Fibroblast of villous mesenchyme (primary cell): ENCODE measurements at regions not wholly inside any gene's neighbourhood (a gene's known extent, or its start where the extent isn't known, plus 50 kb on each side); places are given as distances from the start of the nearest gene placed in this dataset.

Source experiments
- DNase-seq: peaks from one replicate; pipeline ENCODE4 v3.0.0-alpha.2; 2010; ENCODE audit warnings: low read depth
- H3K4me3 ChIP-seq: 2 replicates; pipeline ENCODE4 v1.5.1; 2011; ENCODE audit warnings: low read depth, mild to moderate bottlenecking, low read length
- TF ChIP-seq, protein P1 (sequence below): IDR thresholded peaks from 2 replicates; pipeline ENCODE4 v1.5.1; 2012; ENCODE audit warnings: low read depth, mild to moderate bottlenecking, low read length; ENCODE audit not compliant: insufficient read depth

DNA sequence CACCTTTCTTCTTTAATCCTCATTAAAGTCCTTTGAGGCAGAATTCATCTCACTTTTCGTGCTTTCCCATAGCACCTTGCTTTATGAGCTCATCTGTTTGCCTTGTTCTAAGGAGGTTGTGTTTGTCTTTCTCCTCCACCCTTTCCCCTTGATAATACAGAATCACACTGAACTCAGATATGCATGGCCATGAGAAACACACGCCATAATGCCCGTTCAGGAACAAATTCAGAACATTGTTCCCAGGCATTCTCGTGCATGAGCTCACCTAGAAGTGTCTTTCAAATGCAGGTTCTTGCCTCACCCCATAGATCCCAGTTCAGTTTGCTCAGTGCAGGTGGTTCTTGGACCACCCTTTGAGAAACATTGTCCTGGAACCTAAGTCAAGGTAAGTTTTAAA is 71.1 kb downstream of the TMEM114 start:
- H3K4me3 ChIP-seq: no peak overlapping the region
- no peak for DNase-seq
- TF ChIP-seq, protein P1, sequence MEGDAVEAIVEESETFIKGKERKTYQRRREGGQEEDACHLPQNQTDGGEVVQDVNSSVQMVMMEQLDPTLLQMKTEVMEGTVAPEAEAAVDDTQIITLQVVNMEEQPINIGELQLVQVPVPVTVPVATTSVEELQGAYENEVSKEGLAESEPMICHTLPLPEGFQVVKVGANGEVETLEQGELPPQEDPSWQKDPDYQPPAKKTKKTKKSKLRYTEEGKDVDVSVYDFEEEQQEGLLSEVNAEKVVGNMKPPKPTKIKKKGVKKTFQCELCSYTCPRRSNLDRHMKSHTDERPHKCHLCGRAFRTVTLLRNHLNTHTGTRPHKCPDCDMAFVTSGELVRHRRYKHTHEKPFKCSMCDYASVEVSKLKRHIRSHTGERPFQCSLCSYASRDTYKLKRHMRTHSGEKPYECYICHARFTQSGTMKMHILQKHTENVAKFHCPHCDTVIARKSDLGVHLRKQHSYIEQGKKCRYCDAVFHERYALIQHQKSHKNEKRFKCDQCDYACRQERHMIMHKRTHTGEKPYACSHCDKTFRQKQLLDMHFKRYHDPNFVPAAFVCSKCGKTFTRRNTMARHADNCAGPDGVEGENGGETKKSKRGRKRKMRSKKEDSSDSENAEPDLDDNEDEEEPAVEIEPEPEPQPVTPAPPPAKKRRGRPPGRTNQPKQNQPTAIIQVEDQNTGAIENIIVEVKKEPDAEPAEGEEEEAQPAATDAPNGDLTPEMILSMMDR: no peak

DNA sequence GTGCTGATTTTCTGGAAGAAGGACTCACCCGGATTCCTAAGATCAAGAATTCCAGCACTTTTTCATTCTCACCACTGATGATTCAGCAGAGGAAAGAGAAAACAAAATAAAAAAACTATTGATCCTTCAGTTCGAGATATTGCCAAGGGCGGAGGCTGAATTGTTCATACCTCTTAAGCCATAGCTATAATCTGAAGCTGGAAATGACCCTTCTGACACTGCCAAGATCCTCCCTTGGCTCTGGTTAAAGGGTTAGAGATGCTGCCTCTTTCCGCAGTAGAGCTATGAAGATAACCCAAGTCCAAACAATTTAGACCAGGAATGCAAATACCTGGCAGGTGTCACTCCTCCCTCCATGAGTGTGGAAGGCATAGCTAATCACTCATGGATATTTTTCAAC is 73.0 kb downstream of the TMEM114 start:
- DNase-seq: no peak
- TF ChIP-seq, protein P1: no peak
- H3K4me3 ChIP-seq: no peak overlapping the region

DNA sequence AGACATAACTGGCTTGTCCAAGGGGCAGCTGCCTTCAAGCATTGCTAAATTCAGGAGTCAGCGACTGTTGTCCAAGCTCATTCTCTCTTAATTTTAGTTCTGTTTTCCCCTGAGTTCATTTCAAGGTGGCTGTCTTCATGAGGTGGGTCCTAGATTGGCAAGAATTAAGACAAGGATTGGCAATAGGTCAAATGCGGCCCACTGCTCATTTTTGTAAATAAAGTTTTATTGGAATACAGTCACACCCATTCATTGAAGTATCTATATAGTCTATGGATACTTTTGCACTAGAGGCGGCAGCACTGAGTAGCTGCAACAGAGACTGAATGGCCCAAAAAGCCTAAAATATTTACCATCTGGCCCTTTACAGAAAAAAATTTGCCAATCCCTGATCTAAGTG is 73.8 kb downstream of the TMEM114 start:
- TF ChIP-seq, protein P1: no peak
- no peak overlapping the region for H3K4me3 ChIP-seq
- DNase-seq: no peak

DNA sequence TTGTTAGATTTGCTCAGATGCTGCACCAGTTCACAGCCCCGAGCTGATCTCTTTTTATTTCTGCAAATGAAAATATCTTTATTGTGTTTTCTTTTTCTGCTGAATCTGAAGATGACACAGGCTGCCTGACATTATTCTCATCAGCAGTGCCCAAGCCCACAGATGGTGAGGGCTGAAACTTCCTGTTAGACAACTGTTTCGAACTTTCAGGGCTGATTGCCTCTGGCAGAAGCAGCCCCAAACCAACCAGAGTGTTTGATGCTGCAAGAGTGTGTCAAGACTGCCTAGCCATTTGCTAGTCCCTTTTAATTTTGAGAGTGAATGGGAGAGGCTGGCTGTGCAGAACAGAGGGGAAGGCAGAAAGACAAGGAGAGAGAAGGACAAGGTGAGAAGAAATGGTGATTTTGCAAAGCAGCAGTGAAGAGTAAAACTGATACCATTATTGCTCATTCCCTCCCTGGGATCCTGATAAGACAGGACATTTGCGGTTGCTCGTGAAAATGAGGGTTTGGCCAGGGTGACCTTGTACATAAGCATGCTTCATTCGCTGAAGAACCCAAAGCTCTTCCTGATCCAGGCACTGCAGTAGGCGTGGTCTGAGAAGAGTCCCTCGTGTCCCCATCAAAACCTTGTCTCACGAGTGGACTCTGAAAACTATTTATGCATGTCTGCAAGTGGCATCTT is 77.2 kb downstream of the TMEM114 start:
- TF ChIP-seq, protein P1: no peak
- no peak overlapping the region for H3K4me3 ChIP-seq
- DNase-seq: no peak

DNA sequence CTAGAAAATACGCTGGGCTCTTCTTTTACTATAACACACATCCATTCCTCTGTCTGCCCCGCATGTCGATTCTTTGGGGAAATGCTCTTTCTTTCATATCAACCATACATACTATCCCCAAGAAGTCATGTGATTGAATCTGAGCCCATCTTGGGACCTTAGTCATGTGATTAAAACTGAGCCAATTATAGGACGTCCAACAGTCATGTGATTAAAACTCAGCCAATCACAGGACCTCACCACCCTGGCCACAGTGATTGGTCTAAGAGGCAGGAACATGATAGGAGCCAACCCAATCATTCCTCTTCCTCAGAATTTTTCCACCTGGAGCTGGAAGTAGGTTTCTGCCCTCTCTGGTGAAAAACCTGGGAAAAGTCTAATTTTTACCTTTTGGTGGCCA is 78.8 kb downstream of the TMEM114 start:
- no peak for DNase-seq
- TF ChIP-seq, protein P1: no peak
- H3K4me3 ChIP-seq: no peak overlapping the region

DNA sequence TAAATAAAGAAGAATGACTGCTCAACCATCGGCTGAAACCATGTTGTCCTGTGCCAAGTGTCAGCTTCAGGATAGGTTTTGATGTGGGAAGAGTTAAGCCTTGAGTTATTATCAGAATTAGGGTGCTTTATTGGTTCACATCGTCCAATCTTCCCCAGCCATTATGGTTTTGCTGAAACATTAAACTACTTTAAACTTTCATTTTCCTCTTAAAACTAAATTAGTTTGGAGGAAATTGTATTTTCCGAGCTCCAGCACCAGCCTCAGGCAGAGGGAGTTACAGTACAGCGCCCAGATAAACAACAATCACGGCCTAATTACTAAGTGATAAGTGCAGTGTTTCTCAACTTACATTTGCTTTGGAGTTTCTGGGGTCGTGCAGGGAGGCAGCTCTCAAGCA is 80.2 kb downstream of the TMEM114 start:
- H3K4me3 ChIP-seq: no peak overlapping the region
- no peak for DNase-seq
- TF ChIP-seq, protein P1: no peak
